Activated naive CD8-positive, alpha-beta T cell treated with anti-CD3 and anti-CD28 coated beads, Interleukin-2, amount 10 ng/mL, durations not matched to agents 7 days and 5 days (primary cell): ENCODE measurements at regions not wholly inside any gene's neighbourhood (a gene's known extent, or its start where the extent isn't known, plus 50 kb on each side); places are given as distances from the start of the nearest gene placed in this dataset.

ENCODE experiments used
- ATAC-seq: fragments of 150-1000 bp; cut with Tn5 transposase; one replicate; pipeline ENCODE4 v1.10.0; 2021; ENCODE audit warnings: low read depth, moderate library complexity
- POLR2A ChIA-PET: fragments of 350-600 bp; sonication (Branson Sonifier 250); formaldehyde crosslinking; loops from one replicate; lab custom pipeline; 2021; ENCODE audit warnings: antibody characterized with exemption; lab: Charles Lee
- DNase-seq: peaks from one replicate; pipeline ENCODE4 v3.0.0; 2021
- H3K27ac Mint-ChIP-seq: one replicate; pipeline ENCODE4 v1.8.0; 2022; ENCODE audit warnings: mild to moderate bottlenecking, mixed read lengths
- H3K27me3 Mint-ChIP-seq: one replicate; pipeline ENCODE4 v1.8.0; 2022; ENCODE audit warnings: mild to moderate bottlenecking, moderate library complexity, mixed read lengths
- H3K36me3 Mint-ChIP-seq: one replicate; pipeline ENCODE4 v1.8.0; 2021; ENCODE audit warnings: mild to moderate bottlenecking, mixed read lengths
- H3K4me1 Mint-ChIP-seq: one replicate; pipeline ENCODE4 v1.8.0; 2021; ENCODE audit warnings: mixed read lengths
- H3K4me3 Mint-ChIP-seq: one replicate; pipeline ENCODE4 v1.8.0; 2022; ENCODE audit warnings: mild to moderate bottlenecking, moderate library complexity, mixed read lengths
- H3K9me3 Mint-ChIP-seq: one replicate; pipeline ENCODE4 v1.8.0; 2021; ENCODE audit warnings: mixed read lengths

DNA sequence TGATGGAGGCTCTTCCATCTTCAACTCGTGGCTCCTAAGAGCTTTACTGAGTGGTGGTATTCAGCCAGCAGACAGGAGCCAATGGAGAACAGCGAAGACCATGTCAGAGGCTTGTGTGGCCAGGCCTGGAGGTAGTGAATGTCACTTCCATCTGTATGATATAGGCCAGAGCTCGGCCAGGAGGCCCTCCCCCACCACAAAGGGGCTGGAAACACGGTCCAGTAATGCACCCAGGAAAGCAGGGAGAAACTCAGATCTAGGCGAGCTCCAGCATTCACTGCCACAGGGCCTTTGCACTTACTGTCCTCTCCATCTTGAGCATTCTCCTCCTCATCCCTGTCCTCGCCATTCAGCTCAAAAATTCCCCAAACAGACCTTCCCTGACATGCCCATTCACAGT, 555.3 kb upstream of the C16orf82 start:
- no peaks in the 10 kb centered on the region for H3K36me3 Mint-ChIP-seq
- no peak overlapping the region for H3K27ac Mint-ChIP-seq
- H3K27me3 Mint-ChIP-seq: peaks cover 12% of the 10 kb centered on the region
- ATAC-seq: no peak
- H3K4me1 Mint-ChIP-seq: no peaks in the 10 kb centered on the region
- no peak for DNase-seq
- no peak overlapping the region for H3K4me3 Mint-ChIP-seq
- no peaks in the 10 kb centered on the region for H3K9me3 Mint-ChIP-seq
- POLR2A ChIA-PET: no interaction called here

DNA sequence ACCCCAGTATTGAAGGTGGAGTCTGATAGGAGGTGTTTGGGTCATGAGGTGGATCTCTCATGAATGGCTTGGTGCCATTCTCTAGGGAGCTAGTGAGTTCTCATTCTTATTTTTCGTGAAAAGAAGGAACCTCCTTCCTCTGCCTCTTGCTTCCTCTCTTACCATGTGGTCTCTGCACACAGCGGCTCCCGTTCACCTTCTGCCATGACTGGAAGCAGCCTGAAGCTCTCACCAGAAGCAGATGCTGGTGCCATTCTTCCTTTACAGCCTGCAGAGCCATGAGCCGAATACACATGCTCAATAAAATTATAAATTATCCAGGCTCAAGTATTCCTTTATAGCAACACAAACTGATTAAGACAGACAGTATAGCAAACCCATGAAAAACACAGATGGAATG, 545.1 kb upstream of the C16orf82 start:
- no peak for DNase-seq

DNA sequence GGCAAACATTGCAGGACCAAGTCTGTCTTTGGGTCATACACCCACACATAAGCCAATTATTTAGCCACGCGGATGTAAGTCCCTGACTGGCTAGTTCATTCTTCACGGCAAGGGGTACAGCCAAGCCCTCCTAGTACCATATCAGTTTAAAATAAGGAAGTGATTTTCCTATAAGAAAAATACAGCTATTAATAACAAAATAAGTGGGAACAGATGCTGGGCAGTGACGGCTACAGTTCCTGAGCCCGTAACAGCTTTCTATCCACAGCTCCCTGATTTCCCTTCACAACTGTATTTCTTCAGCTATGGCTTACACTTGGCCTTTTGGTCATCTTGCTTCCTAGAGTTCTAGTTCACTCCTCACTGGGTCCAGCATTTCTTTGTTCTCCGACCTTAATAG, 542.4 kb upstream of the C16orf82 start:
- H3K27ac Mint-ChIP-seq: no peak overlapping the region
- H3K4me3 Mint-ChIP-seq: no peak overlapping the region
- no peaks in the 10 kb centered on the region for H3K4me1 Mint-ChIP-seq
- H3K27me3 Mint-ChIP-seq: peaks cover 29% of the 10 kb centered on the region
- ATAC-seq (no peak), DNase-seq (no peak)
- H3K9me3 Mint-ChIP-seq: peaks cover 2% of the 10 kb centered on the region
- POLR2A ChIA-PET: no interaction called here
- no peaks in the 10 kb centered on the region for H3K36me3 Mint-ChIP-seq

More for the DNA sequence above, 545.1 kb upstream of the C16orf82 start:
- Mint-ChIP-seq H3K36me3 (no peaks in the 10 kb centered on the region), H3K27ac (no peak overlapping the region), H3K4me3 (no peak overlapping the region), H3K27me3 (peaks cover 24% of the 10 kb centered on the region), H3K4me1 (no peaks in the 10 kb centered on the region), H3K9me3 (peaks cover 2% of the 10 kb centered on the region)
- ATAC-seq: no peak
- POLR2A ChIA-PET: no interaction called here

DNA sequence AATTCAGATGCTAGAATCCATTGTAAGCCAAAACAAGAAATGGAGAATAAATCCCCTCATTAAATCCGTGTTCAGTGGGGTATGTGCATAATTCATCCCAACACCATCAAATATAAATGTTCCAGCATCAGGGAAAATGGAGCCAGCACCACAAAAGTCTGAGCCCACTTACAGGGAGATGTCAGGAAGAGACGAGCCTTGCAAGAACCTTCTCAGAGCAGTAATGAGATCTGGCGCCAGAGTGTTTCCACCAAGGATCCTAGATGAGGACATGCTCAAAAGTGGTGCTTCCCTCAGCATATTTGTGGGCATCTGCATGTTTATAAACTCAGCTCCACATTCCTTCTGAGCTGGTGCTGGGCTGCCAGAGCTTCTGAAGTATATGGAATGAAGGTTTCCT, 541.9 kb upstream of the C16orf82 start:
- H3K4me1 Mint-ChIP-seq: no peaks in the 10 kb centered on the region
- POLR2A ChIA-PET: no interaction called here

DNA sequence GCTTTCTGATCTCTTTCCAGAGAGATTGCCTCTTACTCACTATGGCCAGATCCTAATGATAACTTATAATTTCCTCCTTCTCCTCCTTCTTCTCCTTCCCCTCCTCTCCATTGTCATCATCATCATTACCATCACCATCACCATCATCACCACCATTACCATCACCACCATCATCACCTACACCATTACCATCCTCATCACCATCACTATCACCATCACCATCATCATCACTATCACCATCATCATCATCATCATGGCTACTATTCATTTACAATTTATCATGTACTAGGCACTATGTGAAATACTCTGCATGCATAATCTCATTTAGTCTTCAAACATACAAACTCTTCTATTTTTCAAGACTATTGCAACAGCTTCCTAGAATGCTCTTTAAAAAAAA, 540.9 kb upstream of the C16orf82 start:
- Mint-ChIP-seq H3K9me3 (peaks cover 2% of the 10 kb centered on the region), H3K27me3 (peaks cover 29% of the 10 kb centered on the region), H3K4me1 (no peaks in the 10 kb centered on the region), H3K27ac (no peak overlapping the region), H3K36me3 (no peaks in the 10 kb centered on the region), H3K4me3 (no peak overlapping the region)
- DNase-seq: no peak
- no peak for ATAC-seq
- POLR2A ChIA-PET: no interaction called here

More for the DNA sequence above, 541.9 kb upstream of the C16orf82 start:
- no peak for ATAC-seq
- H3K27me3 Mint-ChIP-seq: peaks cover 29% of the 10 kb centered on the region
- H3K27ac Mint-ChIP-seq: no peak overlapping the region
- DNase-seq: no peak
- peaks cover 2% of the 10 kb centered on the region for H3K9me3 Mint-ChIP-seq
- H3K4me3 Mint-ChIP-seq: no peak overlapping the region
- no peaks in the 10 kb centered on the region for H3K36me3 Mint-ChIP-seq

DNA sequence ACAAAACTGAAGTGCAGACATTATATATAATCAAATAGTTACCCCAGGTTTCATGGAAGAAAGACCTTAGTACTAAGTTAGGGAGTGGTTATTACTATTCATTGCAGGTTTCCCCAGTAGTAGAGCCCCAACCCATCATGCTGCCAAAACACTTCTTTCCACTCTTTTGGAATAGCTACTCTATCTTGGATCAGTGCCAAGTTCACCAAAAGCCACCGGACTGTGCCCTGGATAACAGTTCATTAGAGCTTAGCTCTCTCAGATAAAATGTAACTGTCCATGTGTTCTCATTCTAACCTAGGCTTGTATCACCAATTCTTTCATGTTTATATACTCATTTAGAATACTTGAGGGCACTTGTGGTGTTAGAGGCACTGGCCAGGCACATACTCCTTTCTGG, 540.1 kb upstream of the C16orf82 start:
- Mint-ChIP-seq H3K9me3 (peaks cover 2% of the 10 kb centered on the region), H3K4me1 (no peaks in the 10 kb centered on the region), H3K27ac (no peak overlapping the region), H3K27me3 (peaks cover 25% of the 10 kb centered on the region), H3K4me3 (no peak overlapping the region), H3K36me3 (no peaks in the 10 kb centered on the region)
- DNase-seq (no peak), ATAC-seq (no peak)
- POLR2A ChIA-PET: no interaction called here

DNA sequence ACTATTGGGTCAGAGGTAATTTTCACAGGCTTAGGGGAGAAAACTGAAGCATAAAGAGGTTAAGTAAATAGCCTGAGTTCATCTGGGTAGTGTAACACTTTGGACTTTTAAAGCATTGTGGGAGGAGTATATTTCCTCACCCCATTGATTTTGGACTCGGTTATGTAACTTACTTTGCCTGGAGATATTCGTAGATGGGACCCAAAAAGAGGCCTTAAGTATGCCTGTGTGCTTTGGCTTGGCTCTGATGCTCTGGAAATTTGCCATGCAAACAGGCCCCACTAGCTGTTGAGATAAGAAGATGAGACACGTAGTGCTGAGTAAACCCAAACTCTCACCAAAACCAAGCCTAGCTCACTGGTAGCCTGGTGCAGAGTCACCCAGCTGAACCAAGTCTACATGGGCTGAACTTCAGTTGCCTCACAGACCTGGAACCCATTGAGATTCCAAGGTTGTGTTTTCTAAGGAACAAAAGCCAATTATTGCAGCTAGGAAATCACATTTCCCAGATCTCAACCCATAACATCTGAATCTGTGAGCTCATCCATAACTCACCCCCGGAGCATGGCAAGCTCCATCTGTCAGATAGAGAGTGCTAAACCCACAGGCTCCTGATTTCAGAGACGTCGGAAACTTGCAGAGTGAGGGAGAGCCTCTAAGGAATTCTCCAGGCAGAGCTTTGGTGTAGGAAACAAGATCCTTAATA, 536.0 kb upstream of the C16orf82 start:
- no peak for DNase-seq
- Mint-ChIP-seq H3K36me3 (no peaks in the 10 kb centered on the region), H3K4me3 (no peak overlapping the region), H3K27me3 (peaks cover 23% of the 10 kb centered on the region), H3K9me3 (no peaks in the 10 kb centered on the region), H3K4me1 (no peaks in the 10 kb centered on the region), H3K27ac (no peak overlapping the region)
- ATAC-seq: no peak
- POLR2A ChIA-PET: no interaction called here

DNA sequence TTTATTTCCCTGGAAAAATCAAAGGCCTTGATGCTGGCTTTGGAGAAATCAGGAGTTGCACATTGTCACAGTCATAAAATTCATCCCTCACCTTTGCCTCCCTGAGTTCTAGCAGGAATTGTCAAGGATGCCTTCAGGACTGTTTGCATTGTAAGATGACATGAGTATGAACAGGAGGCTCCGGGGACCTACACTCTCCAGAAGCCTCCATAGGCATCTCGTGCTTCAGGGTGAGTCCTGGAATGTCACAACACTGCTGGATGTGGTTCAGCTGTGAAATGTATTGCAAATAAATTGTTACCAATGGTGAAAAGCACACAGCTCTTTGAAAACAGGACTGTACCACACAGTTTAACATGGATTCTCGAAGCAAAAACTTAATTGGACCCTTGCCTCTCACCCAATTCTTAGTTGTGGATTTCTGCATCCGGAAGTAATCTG, 535.4 kb upstream of the C16orf82 start:
- no peaks in the 10 kb centered on the region for H3K4me1 Mint-ChIP-seq
- no peak overlapping the region for H3K4me3 Mint-ChIP-seq
- H3K27ac Mint-ChIP-seq: no peak overlapping the region
- DNase-seq (no peak), ATAC-seq (no peak)
- H3K9me3 Mint-ChIP-seq: no peaks in the 10 kb centered on the region
- no peaks in the 10 kb centered on the region for H3K36me3 Mint-ChIP-seq
- peaks cover 21% of the 10 kb centered on the region for H3K27me3 Mint-ChIP-seq
- POLR2A ChIA-PET: no interaction called here

DNA sequence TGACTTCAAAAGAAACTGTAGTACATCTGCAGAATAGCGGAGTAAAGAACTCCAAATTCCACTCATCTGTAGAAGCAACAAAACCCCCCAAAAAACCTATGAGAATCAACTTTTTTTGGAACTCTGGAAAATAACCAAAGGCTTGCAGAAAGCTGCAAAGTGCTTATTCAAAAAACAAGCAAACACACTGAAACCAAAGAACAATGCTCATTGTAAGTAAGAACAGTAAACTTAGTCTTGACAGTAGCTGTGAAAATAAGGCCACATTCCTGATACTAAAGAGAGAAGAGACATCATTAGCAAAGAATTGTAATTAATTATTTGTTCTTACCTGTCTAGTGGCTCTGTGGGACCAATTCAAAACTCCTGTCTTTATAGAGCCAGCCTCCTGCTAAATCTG, 534.3 kb upstream of the C16orf82 start:
- ATAC-seq (no peak), DNase-seq (no peak)
- H3K27me3 Mint-ChIP-seq: peaks cover 23% of the 10 kb centered on the region
- no peak overlapping the region for H3K4me3 Mint-ChIP-seq
- H3K9me3 Mint-ChIP-seq: no peaks in the 10 kb centered on the region
- H3K27ac Mint-ChIP-seq: no peak overlapping the region
- H3K36me3 Mint-ChIP-seq: no peaks in the 10 kb centered on the region
- POLR2A ChIA-PET: no interaction called here
- H3K4me1 Mint-ChIP-seq: no peaks in the 10 kb centered on the region

DNA sequence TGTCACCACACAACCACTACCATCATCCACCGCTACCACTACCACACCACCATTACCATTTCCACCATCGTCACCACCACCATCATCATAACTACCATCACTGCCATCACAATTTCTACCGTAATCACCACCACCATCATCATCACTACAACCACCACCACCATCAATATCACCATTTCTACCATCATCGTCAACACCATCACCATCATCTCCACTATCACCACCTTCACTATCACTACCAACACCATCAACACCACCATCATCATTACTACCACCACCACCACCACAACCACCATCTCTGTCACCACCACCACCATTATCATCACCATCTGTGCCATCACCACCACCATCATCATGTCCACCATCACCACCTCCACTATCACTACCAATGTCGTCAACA, 524.5 kb upstream of the C16orf82 start:
- Mint-ChIP-seq H3K36me3 (no peaks in the 10 kb centered on the region), H3K27me3 (peaks cover 12% of the 10 kb centered on the region), H3K9me3 (no peaks in the 10 kb centered on the region), H3K4me1 (no peaks in the 10 kb centered on the region), H3K27ac (no peak overlapping the region), H3K4me3 (no peak overlapping the region)
- no peak for DNase-seq
- POLR2A ChIA-PET: no interaction called here
- ATAC-seq: no peak

DNA sequence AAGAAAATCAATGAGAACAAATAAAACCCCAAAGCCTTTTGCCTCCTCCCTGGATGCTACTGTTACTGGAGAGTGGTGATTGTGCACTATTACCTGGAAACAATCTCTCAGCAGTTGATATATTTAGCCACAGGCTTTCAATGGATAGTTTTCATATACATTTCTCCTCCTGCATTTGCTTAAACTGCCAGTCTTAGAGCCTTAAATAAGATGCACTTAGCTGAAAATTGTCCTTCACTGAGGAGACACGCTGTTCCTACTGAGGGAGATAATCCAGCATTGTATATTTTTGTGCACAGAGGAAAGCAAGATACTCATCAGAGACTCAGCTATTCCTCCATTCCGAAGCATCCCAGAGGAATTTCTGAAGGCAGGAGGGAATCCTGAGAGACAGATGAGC, 520.2 kb upstream of the C16orf82 start:
- POLR2A ChIA-PET: no interaction called here

DNA sequence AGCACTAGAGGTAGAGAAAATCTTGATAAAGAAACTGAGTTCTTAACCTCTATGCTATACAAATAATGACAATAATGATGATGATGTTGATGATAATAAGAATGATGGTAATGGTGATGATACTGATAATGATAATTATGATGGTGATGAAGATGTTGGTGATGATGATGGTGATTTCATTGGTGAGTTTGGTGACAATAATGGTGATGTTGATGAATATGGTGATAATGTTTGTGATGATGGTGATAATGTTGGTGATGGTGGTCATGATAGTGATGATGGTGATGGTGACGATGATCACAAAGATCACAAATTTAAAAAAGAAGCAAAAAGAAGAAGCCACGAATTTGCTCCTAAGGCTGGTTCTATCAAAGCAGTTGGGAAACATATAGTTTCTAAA, 519.0 kb upstream of the C16orf82 start:
- POLR2A ChIA-PET: no interaction called here
- no peak overlapping the region for H3K27ac Mint-ChIP-seq
- H3K4me1 Mint-ChIP-seq: no peaks in the 10 kb centered on the region
- H3K9me3 Mint-ChIP-seq: peaks cover 3% of the 10 kb centered on the region
- DNase-seq (no peak), ATAC-seq (no peak)
- H3K4me3 Mint-ChIP-seq: no peak overlapping the region
- H3K36me3 Mint-ChIP-seq: no peaks in the 10 kb centered on the region
- H3K27me3 Mint-ChIP-seq: peaks cover 22% of the 10 kb centered on the region

More for the DNA sequence above, 520.2 kb upstream of the C16orf82 start:
- no peak overlapping the region for H3K27ac Mint-ChIP-seq
- peaks cover 18% of the 10 kb centered on the region for H3K27me3 Mint-ChIP-seq
- H3K36me3 Mint-ChIP-seq: no peaks in the 10 kb centered on the region
- no peak for ATAC-seq
- no peak overlapping the region for H3K4me3 Mint-ChIP-seq
- H3K9me3 Mint-ChIP-seq: peaks cover 3% of the 10 kb centered on the region
- no peak for DNase-seq
- no peaks in the 10 kb centered on the region for H3K4me1 Mint-ChIP-seq

DNA sequence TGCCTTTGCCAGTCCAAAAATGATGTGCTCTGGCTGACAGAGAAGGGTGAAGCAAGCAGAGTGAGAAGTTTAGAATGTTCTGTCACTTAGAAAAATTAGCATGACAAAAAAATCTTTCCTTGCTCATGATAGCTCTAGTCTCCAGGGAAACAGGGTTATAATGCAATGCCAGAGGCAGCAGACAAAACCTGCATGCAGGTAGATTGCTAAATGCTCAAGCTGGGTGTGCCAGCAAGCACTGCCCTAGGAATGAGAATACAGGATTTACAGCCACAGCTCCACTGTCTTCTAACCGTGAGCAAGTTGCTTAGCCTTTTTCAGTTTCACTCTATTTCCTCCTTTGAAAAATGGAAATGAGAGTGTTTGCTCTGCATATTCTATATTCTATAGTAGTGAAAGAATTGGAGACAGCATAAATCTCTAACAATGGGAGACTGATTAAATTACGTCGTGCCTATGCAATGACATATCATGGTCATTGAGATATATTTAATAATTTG, 516.6 kb upstream of the C16orf82 start:
- no peaks in the 10 kb centered on the region for H3K36me3 Mint-ChIP-seq
- H3K4me3 Mint-ChIP-seq: no peak overlapping the region
- DNase-seq: no peak
- no peaks in the 10 kb centered on the region for H3K4me1 Mint-ChIP-seq
- ATAC-seq: no peak
- peaks cover 25% of the 10 kb centered on the region for H3K27me3 Mint-ChIP-seq
- POLR2A ChIA-PET: no interaction called here
- H3K9me3 Mint-ChIP-seq: peaks cover 3% of the 10 kb centered on the region
- no peak overlapping the region for H3K27ac Mint-ChIP-seq

DNA sequence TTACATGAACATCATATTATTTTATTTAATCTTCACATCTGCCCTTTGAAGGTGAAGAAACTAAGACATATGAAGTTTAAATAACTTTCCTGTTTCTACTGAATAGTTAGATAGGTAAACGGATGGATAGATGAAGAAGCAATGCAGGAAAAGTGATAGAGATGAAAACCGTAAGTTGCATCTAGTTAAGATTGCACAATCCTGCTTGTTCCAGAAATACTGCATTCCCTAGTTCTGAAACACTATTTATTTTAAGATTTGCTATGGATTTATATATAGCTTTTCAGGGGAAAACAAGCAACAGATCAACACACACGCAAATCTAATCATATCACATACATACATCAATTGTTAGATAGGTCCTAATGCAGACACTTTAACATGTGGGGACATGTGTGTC, 512.7 kb upstream of the C16orf82 start:
- DNase-seq (no peak), ATAC-seq (no peak)
- no peaks in the 10 kb centered on the region for H3K4me1 Mint-ChIP-seq
- no peaks in the 10 kb centered on the region for H3K36me3 Mint-ChIP-seq
- H3K4me3 Mint-ChIP-seq: no peak overlapping the region
- H3K27me3 Mint-ChIP-seq: peaks cover 27% of the 10 kb centered on the region
- POLR2A ChIA-PET: no interaction called here
- H3K27ac Mint-ChIP-seq: no peak overlapping the region
- no peaks in the 10 kb centered on the region for H3K9me3 Mint-ChIP-seq
